K562 (cell line): ENCODE measurements at regions not wholly inside any gene's neighbourhood (a gene's known extent, or its start where the extent isn't known, plus 50 kb on each side); places are given as distances from the start of the nearest gene placed in this dataset.

Experiments
- ATAC-seq: fragments of 200-7000 bp; cut with Tn5 transposase; 3 replicates; pipeline ENCODE4 v1.9.1; 2020; ENCODE audit warnings: moderate library complexity
- BruUV-seq: library from RNA; stranded (reverse); fragments of 400-500 nt; replicated peaks from 2 replicates; lab custom pipeline; 2021; lab: Mats Ljungman, UMichigan
- CTCF ChIA-PET: fragments of 300-600 bp; formaldehyde crosslinking; extraction: SDS; loops from one replicate; lab custom pipeline; 2021; ENCODE audit warnings: low intra/inter-chr PET ratio; lab: Yijun Ruan, JAX
- POLR2A ChIA-PET: fragments of 300-600, 350-650 bp; sonication (Branson Sonifier 250); formaldehyde crosslinking; extraction: SDS; loops from one replicate; lab custom pipeline; 2021; ENCODE audit warnings: antibody characterized with exemption, inconsistent platforms; lab: Yijun Ruan, JAX
- DNase-seq, 4 experiments: peaks; one replicate each; pipeline versions ENCODE4 v3.0.0 to v3.0.0-alpha.2; 2011 to 2018; ENCODE audit warnings: low spot score in 3 of 4, mixed read lengths in 3 of 4; ENCODE audit errors: extremely low read depth in 1 of 4
- FAIRE-seq: peaks from 2 replicates; lab custom pipeline; 2011; peaks lifted over from hg19 to GRCh38; lab: Jason Lieb, UNC
- H2AFZ ChIP-seq: 2 replicates; pipeline ENCODE4 v1.6.0; 2011; ENCODE audit warnings: low read depth, low read length, control low read depth, inconsistent platforms
- H3K27ac ChIP-seq: fragments of 200-600 bp; 3 replicates; pipeline ENCODE4 v1.8.0; 2011; ENCODE audit warnings: low read depth, mild to moderate bottlenecking, control low read depth, inconsistent platforms, low read length, moderate library complexity, mixed read lengths; ENCODE audit errors: extremely low read depth
- H3K27me3 ChIP-seq, 2 experiments: fragments of 300-600 bp in 1 of 2; 2 replicates in 1 of 2; 3 replicates in 1 of 2; pipeline versions ENCODE4 v1.6.0 to v1.8.0; 2011; ENCODE audit warnings: inconsistent platforms in 2 of 2, low read length in 2 of 2, mild to moderate bottlenecking in 1 of 2, mixed read lengths in 1 of 2, moderate library complexity in 1 of 2; ENCODE audit not compliant: control insufficient read depth in 2 of 2, insufficient read depth in 2 of 2
- H3K36me3 ChIP-seq: fragments of 300-600 bp; 3 replicates; pipeline ENCODE4 v1.8.0; 2011; ENCODE audit warnings: mild to moderate bottlenecking, low read length, inconsistent platforms; ENCODE audit not compliant: control insufficient read depth, insufficient read depth
- H3K4me1 ChIP-seq, 2 experiments: fragments of 200-600 bp in 1 of 2; replicated peaks in 1 of 2; 2 replicates in 1 of 2; 3 replicates in 1 of 2; pipeline versions ENCODE4 v1.5.1 to v1.8.0; 2011; ENCODE audit warnings: inconsistent platforms in 2 of 2, low read length in 2 of 2, mild to moderate bottlenecking in 1 of 2, mixed read lengths in 1 of 2, moderate library complexity in 1 of 2; ENCODE audit not compliant: control insufficient read depth in 2 of 2, insufficient read depth in 2 of 2
- H3K4me2 ChIP-seq: 2 replicates; pipeline ENCODE4 v1.6.1; 2011; ENCODE audit warnings: low read length, control low read depth, inconsistent platforms, mixed read lengths; ENCODE audit not compliant: insufficient read depth
- H3K4me3 ChIP-seq: fragments of 200-600 bp; sonication (generic), shearing (Covaris generic); 2 replicates; pipeline ENCODE4 v1.5.1; 2016; ENCODE audit warnings: control low read depth, inconsistent platforms
- H3K79me2 ChIP-seq: fragments of 200-600 bp; 3 replicates; pipeline ENCODE4 v1.8.0; 2011; ENCODE audit warnings: low read length, inconsistent platforms; ENCODE audit not compliant: control insufficient read depth, insufficient read depth
- H3K9ac ChIP-seq, 2 experiments: 2 replicates each; pipeline versions ENCODE4 v1.6.0 to v1.6.1; 2011; ENCODE audit warnings: low read depth in 2 of 2, low read length in 2 of 2, control low read depth in 1 of 2, inconsistent platforms in 1 of 2, mild to moderate bottlenecking in 1 of 2, mixed read lengths in 1 of 2; ENCODE audit not compliant: insufficient read depth in 1 of 2
- H3K9me1 ChIP-seq: one replicate; pipeline ENCODE4 v1.6.0; 2011; ENCODE audit warnings: inconsistent platforms, mild to moderate bottlenecking, low read length, moderate library complexity; ENCODE audit not compliant: control insufficient read depth, insufficient read depth
- H3K9me3 ChIP-seq: replicated peaks from 2 replicates; pipeline ENCODE4 v1.5.1; 2011; ENCODE audit warnings: low read depth, low read length, inconsistent platforms; ENCODE audit not compliant: control insufficient read depth, insufficient read depth
- H4K20me1 ChIP-seq: replicated peaks from 2 replicates; pipeline ENCODE4 v1.6.1; 2011; ENCODE audit warnings: low read length, inconsistent platforms, mixed read lengths; ENCODE audit not compliant: control insufficient read depth, insufficient read depth
- CREB1 ChIP-seq, 2 experiments: sonication (generic) in 1 of 2; formaldehyde crosslinking in 1 of 2; IDR thresholded peaks; 2 replicates each; pipeline versions ENCODE4 v1.6.1 to v1.8.0; 2012 to 2022; ENCODE audit warnings: inconsistent platforms in 1 of 2, mild to moderate bottlenecking in 1 of 2, missing genetic modification reagents in 1 of 2, moderate library complexity in 1 of 2
- HDAC8 ChIP-seq: fragments of 450-650 bp; IDR thresholded peaks from 2 replicates; pipeline ENCODE4 v1.6.1; 2016; ENCODE audit warnings: mild to moderate bottlenecking, missing genetic modification characterization, moderate library complexity, missing compliant biosample characterization
- RB1 ChIP-seq: fragments of 450-650 bp; IDR thresholded peaks from 2 replicates; pipeline ENCODE4 v1.6.1; 2017; ENCODE audit warnings: low read depth, mild to moderate bottlenecking
- RBM25 ChIP-seq: fragments of 200-400 bp; formaldehyde crosslinking; IDR thresholded peaks from 2 replicates; pipeline ENCODE4 v1.6.1; 2018; ENCODE audit warnings: low read length, low read depth, moderate library complexity; ENCODE audit not compliant: severe bottlenecking
- SOX6 ChIP-seq: fragments of 450-650 bp; IDR thresholded peaks from 2 replicates; pipeline ENCODE4 v1.6.1; 2014; ENCODE audit warnings: mild to moderate bottlenecking
- ZNF707 ChIP-seq: fragments of 250-450 bp; sonication (Bioruptor Pico); conservative IDR thresholded peaks from 2 replicates; pipeline ENCODE4 v1.8.0; 2022; ENCODE audit warnings: inconsistent platforms, mild to moderate bottlenecking, moderate library complexity
- WGBS: fragments of 100-300 bp; shearing (Covaris generic); methylation state at CpG from one replicate; pipeline ENCODE4 v1.1.6; 2016; ENCODE audit warnings: low coverage, mixed read lengths; ENCODE audit not compliant: insufficient coverage; ENCODE audit errors: missing lambda C conversion rate; 5-methylcytosine and 5-hydroxymethylcytosine counted together
- in situ Hi-C: fragments of 300-500 bp; cut with MboI; formaldehyde crosslinking; loops from 4 replicates; pipeline ENCODE4 v1.15.0; 2018; ENCODE audit warnings: inconsistent platforms, mixed read lengths
- intact Hi-C: fragments of 100-400 bp; cut with micrococcal nuclease; formaldehyde crosslinking; loops from 2 replicates; pipeline ENCODE4 v1.14.2; 2022
- TF ChIP-seq, protein P1 (sequence below): fragments of 250-450 bp; sonication (Bioruptor Pico); IDR thresholded peaks from 2 replicates; pipeline ENCODE4 v1.5.0; 2022; ENCODE audit warnings: mild to moderate bottlenecking
- TF ChIP-seq, protein P2 (sequence below), 2 experiments: fragments of 450-650 bp; conservative IDR thresholded peaks; 2 replicates each; pipeline ENCODE4 v1.6.1; 2017; ENCODE audit warnings: mild to moderate bottlenecking in 2 of 2, moderate library complexity in 2 of 2

DNA sequence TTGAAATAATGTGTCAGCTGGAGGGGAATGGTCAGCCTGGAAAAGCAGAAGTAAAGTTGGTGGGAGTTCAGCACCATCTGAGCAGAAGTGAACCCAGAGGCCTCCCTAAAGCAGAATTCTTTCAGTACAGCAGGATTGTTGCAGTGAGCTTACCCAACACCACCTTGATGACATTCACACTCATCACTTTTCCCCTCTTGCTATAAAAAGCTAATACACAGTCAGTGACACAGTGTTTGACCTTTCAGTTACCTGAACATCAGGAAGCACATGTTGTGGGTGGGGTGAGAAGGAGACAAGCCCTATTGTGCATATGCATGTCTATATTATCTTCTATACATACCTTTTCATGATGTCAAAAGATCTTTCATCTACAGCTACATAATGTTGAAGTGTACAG, 624.7 kb upstream of the ZFP42 start (continued):
- no peak for TF ChIP-seq RB1
- TF ChIP-seq, protein P1, sequence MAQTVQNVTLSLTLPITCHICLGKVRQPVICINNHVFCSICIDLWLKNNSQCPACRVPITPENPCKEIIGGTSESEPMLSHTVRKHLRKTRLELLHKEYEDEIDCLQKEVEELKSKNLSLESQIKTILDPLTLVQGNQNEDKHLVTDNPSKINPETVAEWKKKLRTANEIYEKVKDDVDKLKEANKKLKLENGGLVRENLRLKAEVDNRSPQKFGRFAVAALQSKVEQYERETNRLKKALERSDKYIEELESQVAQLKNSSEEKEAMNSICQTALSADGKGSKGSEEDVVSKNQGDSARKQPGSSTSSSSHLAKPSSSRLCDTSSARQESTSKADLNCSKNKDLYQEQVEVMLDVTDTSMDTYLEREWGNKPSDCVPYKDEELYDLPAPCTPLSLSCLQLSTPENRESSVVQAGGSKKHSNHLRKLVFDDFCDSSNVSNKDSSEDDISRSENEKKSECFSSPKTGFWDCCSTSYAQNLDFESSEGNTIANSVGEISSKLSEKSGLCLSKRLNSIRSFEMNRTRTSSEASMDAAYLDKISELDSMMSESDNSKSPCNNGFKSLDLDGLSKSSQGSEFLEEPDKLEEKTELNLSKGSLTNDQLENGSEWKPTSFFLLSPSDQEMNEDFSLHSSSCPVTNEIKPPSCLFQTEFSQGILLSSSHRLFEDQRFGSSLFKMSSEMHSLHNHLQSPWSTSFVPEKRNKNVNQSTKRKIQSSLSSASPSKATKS (CRISPR knock-in tag), result no peak
- TF ChIP-seq, all 486 proteins: peak for 0

DNA sequence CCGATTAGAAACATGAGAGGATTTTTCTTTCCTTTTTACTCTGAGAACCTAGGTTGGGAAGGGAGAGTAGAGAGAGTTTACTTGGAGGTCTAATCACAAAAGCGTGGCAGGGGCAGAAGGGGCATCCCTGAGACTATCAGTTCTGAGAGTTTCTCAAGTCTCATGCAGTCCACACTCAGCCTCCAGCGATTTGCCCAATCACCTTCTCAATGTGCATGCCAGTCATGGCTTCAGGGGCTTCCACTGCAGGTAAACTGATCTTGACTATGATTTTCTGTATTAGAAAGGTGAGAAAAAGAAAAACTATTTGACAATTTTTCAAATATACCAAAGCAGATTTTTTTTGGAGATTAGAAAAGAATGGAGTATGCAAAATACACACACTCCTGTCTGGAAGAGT, 617.1 kb upstream of the ZFP42 start:
- in situ Hi-C loops (no loop called here), intact Hi-C loops (no loop called here)
- BruUV-seq, result no TSS peak
- WGBS, result 2% methylated on average over 3 of the region's 3 CpGs
- no peak for ATAC-seq
- Histone ChIP-seq H3K27ac (no peak overlapping the region), H3K4me1 (no peaks in the 10 kb centered on the region), H3K4me3 (no peak overlapping the region), H3K4me2 (no peak overlapping the region), H3K9me3 (no peaks in the 10 kb centered on the region), H3K9me1 (no peaks in the 10 kb centered on the region), H4K20me1 (no peaks in the 10 kb centered on the region), H3K36me3 (no peaks in the 10 kb centered on the region), H3K27me3 (no peaks in the 10 kb centered on the region), H3K79me2 (no peaks in the 10 kb centered on the region), H3K9ac (no peak overlapping the region), H2AFZ (no peak overlapping the region)
- TF ChIP-seq ZNF707, result no peak
- TF ChIP-seq RBM25, result no peak
- no peak for TF ChIP-seq HDAC8 (tag)
- no peak for TF ChIP-seq CREB1 (IDR thresholded peaks at IDR 0.05)
- no peak for TF ChIP-seq CREB1 (CRISPR knock-in tag; IDR thresholded peaks at IDR 0.05)
- TF ChIP-seq, protein P2, sequence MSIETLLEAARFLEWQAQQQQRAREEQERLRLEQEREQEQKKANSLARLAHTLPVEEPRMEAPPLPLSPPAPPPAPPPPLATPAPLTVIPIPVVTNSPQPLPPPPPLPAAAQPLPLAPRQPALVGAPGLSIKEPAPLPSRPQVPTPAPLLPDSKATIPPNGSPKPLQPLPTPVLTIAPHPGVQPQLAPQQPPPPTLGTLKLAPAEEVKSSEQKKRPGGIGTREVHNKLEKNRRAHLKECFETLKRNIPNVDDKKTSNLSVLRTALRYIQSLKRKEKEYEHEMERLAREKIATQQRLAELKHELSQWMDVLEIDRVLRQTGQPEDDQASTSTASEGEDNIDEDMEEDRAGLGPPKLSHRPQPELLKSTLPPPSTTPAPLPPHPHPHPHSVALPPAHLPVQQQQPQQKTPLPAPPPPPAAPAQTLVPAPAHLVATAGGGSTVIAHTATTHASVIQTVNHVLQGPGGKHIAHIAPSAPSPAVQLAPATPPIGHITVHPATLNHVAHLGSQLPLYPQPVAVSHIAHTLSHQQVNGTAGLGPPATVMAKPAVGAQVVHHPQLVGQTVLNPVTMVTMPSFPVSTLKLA (conservative IDR thresholded peaks at IDR 0.05), result no peak
- TF ChIP-seq SOX6, result no peak
- CTCF ChIA-PET, result no interaction called here
- no peak for FAIRE-seq
- POLR2A ChIA-PET, result no interaction called here
- no peak for DNase-seq
